HG02870 (cell line): ENCODE measurements at regions not wholly inside any gene's neighbourhood (a gene's known extent, or its start where the extent isn't known, plus 50 kb on each side); places are given as distances from the start of the nearest gene placed in this dataset.

Source experiments
- ATAC-seq: cut with Tn5 transposase; IDR thresholded peaks from one replicate; pipeline ENCODE4 v1.9.1; 2021; ENCODE audit warnings: mild to moderate bottlenecking, moderate library complexity; ENCODE audit not compliant: unreplicated experiment

DNA sequence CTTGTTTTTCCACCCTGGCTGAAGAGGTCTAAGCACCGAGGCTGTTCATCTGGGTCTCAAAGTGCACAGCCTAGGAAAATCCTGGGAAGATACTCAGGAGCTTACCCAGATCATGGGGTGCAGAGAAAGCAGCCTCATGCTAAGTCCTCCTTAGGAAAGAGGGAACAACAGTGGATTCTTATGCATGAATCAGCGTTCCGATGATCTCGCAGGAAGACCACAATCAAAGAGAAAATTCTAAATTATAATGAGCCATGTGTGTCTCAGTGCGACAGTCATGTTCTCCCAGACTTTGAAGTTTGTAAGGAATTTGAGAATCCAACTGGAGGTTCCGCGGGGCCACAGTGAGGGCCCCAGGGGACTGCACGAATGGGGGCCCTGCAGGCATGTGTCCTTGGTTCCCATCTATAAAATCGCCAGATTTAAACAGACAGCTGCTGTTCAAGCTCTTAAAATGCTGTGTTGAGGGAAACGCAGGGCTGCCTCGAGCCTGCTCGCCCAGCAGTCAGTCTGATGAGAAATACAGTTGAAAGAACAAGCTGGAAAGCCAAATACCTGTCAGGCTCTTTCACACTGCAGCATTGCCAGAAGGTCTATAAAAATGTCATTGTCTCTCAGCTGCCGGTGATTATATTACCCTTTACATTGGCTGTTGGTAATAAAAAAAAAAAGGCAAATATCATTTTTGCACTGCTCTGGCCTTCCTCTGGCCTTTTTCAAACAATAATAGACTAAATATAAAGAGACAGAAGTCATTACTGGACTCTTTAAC, 152.1 kb downstream of the PMP22 start:
- no peak for ATAC-seq

- ATAC-seq = no peak
These were observed 155.5 kb downstream of the PMP22 start for GRCh38 chr17:15109608-15110007.

DNA sequence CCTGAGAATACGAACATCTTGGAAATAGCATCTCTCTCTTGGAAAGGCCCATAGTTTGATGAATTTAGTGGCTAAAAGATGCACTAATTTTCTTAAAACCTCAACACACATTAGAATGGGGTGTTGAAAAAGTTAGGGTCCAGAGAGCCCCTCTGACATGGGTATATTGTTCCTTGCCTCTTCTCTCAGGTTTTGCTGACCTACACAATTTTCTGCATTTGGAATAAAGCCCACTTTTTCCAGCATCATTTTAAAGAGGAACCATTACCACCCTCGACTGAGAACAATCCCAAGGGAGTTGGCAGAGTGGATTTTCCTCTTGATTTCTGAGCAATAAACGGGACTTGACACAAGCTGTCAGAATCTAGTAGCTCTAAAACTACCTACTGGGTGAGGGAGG, 156.1 kb downstream of the PMP22 start:
- no peak for ATAC-seq

DNA sequence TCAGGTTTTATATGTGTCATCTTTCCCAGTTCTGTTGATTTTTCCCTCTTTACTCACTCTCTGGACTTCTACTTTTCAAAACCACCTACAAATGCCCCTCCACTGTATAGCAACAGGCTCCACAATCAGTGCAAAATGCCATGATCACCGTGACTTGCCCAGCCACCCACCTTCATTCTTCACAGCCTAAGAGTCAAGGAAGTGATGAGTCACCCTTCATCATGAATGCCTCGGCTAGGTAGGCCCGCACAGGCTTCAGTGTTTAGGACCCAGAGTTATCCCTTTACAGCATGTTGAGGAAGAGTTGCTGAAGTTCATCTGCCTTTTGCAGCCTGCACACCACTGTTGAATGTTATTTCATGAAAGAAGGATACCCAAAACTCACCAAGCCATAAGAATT, 158.6 kb downstream of the PMP22 start:
- ATAC-seq = no peak

- no peak for ATAC-seq
These were observed 161.3 kb downstream of the PMP22 start for GRCh38 chr17:15103785-15104184.

DNA sequence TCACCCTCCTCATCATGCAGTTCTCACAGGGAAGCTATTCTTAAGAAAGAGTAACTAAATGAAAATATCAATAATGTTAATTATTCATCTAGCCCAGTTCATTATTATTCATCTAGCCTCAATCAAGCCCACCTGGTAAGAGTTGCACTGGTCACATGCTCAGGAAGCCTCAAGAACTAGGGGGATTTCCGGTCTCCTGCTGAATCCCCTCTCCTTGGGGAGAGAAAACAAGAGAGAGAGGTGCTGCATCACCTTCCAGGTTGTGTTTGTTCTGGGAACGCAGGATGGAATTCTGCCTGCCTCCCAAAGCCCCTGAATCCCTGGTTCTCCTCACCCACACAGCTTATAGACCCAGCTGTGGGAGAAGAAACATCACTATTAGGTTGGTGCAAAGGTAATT, 164.0 kb downstream of the PMP22 start:
- no peak for ATAC-seq

DNA sequence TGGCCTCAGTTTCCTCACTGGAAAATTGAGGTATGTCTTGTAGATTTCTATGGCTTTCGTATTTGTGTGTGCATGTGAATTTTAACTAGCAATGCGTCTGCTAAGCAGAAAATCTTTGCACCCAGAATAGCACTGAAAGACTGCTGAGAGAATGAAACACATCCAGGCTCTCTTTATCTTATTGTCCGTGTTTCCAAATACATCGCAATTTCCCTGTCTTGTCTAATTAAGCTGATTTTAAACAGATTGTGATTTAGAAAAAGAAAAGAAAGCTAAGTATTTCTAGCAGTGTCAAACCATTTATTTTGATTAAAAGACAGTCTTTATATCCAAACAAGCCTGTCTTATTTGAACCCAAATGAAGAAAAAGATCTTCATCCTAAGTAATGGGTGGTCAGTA, 168.6 kb downstream of the PMP22 start:
- ATAC-seq = no peak

DNA sequence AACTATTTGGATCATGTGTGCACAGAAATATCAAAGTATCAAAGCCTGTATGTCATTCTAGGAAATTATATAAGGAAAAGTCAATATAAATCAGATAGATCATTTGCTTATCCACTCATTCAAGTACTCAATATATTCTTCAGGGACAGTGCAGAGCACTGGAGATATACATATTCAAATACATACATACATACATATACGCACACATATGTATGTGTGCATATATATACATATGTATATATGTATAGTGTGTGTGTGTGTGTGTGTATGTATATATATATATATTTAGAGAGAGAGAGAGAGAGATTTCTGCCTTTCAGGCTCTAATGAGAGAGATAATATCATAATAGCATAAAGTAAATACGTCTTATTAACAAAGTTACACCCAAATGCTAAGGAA, 169.2 kb downstream of the PMP22 start:
- ATAC-seq = no peak

GRCh38 chr17:15092762-15093161, 172.4 kb downstream of the PMP22 start:
- ATAC-seq = no peak

DNA sequence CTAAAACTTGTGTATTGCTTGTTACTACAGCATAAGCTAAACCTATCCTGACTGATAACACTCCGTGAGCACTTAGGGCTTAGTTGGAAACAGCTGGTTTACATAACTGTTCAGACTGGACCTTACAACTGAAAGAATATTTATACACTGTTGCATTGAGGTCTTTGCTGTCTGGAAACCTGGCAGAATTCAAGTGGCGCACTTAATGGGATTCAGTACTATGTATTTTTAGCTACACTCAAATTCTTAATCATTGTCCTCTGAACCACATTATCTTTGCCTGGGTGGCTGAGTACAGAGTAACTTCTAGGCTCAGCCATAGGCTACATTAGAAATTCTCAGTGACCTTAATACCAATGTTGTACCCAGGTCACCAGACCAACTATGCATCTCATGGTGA, 172.9 kb downstream of the PMP22 start:
- no peak for ATAC-seq

DNA sequence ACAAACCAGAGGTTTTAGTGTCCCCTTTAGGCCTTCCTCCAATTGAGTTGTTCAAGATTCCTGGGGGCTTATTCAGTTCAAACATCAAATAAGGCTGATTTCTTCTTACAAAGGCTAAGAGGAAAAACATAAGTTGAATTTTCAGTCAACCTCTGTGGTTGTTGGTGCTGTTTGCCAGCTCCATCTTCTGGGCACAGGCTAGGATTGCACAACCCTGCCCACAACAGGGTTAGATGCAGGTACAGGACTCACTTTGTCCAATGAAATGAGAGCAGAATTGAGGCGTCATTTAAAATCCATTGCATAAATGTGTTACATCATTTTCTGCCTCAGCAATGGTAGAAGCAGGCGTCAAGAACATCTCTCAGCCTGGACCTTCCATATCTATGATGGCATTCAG, 173.3 kb downstream of the PMP22 start:
- no peak for ATAC-seq

- ATAC-seq = no peak
These were observed 174.6 kb downstream of the PMP22 start for GRCh38 chr17:15090533-15090932.

DNA sequence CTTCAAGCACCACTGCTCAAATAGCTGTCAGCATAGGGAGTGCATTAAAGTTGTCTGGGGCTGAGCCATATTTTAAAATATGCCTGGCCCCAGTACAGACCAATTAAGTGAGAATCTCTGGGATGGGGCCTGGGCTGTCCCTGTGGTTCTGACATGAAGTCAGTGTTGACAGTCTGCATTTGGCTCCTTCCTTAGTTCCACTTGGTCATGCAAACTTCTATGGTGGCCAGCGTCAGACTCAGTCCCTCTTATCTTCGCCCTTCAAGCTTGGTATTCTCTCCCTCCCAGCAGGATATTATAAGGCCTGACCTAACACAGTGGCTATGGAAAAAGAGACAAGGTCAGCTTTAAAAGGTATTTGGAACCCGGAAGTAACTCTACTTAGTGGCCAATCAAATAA, 177.2 kb downstream of the PMP22 start:
- no peak for ATAC-seq

DNA sequence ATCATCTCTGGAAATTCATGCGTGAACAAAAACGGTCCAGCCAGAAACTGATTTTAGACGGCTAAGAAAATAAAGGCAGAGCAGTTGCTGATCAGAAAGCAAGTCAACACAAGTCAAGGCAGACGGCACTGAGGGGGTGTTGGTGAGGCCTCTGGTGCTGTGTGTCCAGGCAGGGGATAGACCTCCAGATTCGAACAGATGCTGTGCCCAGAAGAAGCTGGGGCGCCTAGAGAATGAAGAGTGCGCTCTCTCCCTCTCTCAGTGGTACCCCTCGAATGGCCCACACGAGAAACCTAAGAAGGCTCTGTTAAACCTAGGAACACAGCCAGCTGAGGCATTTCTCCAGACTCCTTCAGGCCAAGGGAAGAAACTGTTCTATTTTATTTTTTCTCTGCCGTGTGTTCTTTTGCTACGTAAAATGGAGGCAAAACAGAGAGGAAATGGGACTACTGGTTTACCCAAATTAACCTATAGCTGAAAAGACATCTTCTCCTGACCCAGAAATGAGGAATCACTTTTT, 178.3 kb downstream of the PMP22 start:
- no peak for ATAC-seq

- ATAC-seq = no peak
These were observed 179.0 kb downstream of the PMP22 start for GRCh38 chr17:15085890-15086677.

DNA sequence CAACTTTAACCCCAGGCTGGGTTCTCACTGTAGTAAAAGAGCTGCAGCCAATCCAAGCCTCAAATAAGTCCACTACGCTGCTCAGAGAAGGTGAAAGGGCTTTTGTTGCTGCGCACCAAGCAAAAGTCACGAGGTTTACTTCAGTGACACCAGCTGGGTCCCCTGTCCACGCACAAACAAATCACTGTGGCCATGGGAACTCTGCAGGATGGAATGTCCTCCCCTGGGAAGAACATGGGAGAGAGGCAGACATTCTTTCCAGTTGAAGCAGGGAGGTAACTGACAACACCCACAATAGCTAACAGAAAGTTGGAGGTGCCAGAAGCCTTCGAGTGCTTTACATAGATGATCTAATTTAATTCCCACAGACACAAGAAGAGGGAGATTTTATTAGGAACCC, 181.9 kb downstream of the PMP22 start:
- ATAC-seq = no peak

DNA sequence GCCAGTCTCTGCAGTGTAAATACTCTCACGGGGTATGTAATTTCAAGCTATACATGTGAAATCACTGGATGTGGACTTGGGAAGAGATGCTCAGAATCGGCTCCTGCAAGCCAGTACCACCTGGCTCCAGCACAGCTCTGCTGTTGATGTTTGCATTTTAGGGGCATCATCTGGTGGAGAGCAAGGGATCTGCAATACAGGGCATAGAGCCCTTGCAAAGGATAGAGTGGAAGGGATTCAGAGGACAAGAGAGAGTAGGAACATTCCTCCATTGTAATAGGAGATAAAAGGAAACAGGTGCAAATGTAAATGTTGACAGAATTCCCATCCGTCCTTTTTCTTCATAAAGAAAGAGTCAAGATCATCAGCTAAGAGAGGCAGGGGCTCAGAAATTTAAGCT, 184.1 kb downstream of the PMP22 start:
- ATAC-seq = no peak

DNA sequence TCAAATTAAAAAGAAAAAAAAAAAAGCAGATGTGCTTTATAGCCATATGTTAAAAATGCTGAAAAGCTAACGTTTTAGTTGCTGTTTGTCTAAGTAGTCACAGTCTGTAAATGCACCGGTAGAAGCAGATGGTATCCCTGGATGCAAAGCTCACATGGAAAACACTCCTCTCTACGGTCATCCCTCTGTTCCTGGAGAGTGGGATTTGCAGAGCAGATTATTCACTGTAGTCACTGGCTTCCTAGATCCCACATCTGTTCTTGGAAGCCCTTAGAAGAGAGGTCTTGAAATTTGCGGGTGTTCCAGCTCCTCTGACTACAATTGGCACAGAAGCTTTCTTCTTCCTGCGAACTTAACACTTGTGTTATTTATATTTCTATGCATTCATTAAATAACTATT, 186.6 kb downstream of the PMP22 start:
- no peak for ATAC-seq

- no peak for ATAC-seq
These were observed 188.0 kb downstream of the PMP22 start for GRCh38 chr17:15076991-15077663.

DNA sequence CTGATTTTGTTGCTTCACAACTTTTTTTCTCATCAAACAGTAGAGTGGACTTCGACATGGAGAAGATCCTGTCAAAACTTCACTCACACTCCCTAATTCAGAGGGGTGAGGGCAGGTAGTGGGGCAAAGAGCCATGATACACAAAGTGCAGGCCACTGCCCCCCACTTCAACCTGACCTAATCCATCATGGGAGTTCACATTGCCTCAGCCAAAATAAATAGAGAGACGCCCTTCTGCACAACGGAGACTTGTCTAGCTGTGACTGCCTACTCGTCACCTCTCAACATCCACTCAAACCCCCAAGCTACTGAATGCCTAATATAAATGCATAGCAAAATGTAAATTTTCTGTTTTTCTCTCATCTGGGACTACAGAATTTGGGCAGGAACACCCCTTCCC, 213.2 kb downstream of the PMP22 start:
- no peak for ATAC-seq

DNA sequence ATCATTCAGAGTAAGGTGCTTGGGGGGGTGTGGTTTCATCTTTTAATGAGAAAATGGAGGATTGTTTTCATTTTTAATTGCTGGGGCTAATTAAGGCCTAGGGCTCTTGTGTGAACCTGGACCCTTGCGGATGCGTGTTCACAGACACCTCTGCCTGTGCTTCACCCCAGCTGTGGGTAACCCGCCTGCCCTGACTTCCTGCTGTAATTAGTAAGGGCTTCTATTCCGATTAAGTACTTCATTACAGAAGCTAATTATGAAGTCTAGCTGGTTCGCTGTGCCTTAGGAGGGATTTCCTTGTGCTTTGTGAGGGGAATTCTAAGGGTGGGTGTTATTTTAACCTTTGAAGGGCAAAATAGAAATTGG, 215.3 kb downstream of the PMP22 start:
- ATAC-seq = no peak
